NCI-H748 (cell line): ENCODE measurements at regions not wholly inside any gene's neighbourhood (a gene's known extent, or its start where the extent isn't known, plus 50 kb on each side); places are given as distances from the start of the nearest gene placed in this dataset.
"Not testable (repeated sequence)": the region's sequence is repeated elsewhere in the genome, so short reads cannot be mapped to it uniquely, and the experiment has no call there.

ENCODE experiments used
- DNase-seq: peaks from one replicate; lab custom pipeline; 2025; ENCODE audit not compliant: unreplicated experiment; lab: John Stamatoyannopoulos, UW

DNA sequence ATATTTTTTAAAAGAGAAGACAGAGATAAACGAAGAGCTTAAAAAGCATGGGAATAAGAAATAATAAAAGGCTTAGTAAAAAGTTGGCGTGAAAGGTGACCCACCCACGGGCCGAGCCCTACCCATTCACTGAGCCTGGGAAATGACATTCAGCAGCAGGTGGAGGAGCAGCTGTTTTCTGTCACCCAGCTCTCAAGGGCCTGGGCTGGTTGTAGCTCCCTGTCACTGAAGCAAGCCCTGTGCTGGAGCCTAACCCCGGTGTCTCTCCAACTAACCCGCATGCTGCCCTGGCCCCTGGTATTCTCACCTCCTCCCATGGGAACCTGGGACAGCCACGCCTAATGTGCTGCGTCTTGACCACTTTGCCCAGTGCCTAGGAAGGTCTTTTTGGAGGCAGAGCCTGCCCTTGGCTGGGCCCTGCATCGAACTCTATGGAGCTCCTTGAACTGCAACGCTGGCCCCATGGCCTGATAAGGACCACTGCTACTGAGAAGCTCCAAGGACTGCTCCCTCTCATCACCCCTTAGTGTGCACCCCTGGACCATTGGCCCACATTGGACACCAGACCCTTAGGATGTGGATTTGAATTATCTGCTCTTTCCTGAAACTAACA lies 68.8 kb upstream of the IYD start:
- no peak for DNase-seq

DNA sequence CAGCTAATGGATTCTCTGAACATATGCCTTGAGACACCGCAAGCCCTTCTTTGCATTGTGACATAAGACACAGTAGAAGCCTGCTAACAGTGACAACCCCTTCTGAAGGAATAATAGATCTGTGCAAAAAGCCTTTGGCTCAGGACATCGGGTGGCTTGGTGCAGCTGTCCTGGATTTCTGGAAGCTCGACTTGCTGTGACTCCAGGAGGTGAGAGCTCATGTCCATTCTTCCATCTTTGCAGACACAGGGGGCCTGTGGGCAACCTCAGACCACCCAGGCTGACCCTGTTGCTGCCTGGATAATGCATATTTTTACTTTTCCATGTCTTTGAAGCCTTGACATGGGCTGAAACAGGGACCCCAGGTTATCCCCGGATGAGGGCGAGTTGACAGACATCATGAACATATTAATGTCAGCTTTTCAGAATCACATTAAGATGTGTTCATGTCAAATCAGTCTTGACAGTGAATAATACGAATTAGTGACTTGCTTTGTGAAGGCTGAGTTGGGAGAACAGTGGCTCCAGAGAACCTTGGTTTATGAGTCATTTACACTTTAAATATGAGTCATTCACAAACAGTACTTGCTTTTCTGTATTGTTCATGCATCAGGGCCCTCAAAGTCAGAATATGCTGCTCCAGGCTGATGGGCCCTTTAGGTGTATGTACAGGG lies 66.8 kb upstream of the IYD start:
- no peak for DNase-seq

DNA sequence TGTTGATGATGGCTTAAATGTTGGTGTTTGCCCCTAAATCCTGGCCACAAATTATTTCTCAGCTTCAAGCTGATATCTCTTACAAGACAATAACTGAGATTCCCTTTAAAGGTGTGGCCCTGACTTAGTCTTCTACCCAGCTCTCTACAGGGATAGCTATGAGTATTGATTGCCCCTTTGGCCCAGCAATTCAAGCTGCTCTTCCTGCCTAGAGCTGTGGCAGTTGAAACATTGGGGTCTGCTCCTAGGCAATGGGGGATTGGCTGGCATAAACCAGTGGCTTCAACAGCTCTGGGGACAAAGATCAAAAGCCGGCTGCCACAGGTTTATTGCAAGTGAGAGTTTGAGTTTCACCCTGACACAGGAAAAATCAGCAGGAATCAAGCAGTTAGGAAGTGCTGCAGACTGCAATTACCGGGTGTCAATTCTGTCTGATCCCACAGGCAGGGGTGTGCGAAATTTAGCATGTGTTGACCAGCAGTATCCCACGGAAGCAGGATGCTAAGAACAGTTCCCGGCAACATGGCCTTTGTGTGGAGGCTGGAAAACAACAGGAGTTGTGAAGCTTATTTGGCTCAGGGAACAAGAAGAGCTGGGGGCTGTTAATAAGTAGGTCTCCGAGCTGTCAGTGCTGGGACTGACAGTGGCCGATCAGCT lies 66.2 kb upstream of the IYD start:
- DNase-seq: no peak

DNA sequence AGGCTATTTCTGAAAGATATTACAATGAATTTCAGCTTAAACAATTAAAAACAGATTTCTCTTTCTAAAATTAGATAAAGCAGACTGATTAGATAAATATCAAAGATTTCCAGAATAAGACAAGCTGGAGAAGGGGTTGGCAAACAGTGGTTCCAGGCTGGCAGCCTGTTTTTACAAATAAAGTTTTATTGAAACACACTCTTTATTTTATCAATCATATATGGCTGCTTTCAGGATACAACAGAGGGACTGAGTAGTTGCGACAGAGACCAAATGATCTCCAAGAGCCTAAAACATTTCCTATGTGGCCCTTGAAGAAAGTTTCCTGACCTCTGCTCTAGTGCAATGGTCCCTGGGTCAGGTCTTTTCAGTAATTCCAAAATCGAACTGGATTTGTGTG lies 65.6 kb upstream of the IYD start:
- DNase-seq: no peak

DNA sequence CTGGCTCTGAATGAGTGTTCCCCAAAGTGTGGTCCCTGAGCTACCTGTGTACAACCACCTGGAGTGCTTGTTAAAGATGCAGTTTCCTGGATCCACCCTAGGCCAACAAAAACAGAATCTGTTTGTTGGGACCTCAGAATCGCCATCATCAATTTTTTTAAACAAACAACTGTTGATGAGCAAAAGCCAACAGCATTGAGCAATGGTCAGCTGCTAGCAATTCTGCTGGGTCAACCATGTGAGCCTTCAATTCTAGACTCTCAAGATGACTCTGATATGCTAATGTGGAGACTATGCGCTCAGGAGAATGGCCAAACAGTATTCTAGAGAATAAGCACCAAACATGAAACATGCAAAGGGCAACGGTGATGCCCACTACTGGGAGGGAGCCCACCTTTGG lies 64.4 kb upstream of the IYD start:
- no peak for DNase-seq

GRCh38 chr6:150306290-150306689 lies 62.5 kb upstream of the IYD start:
- DNase-seq: no peak

- DNase-seq: no peak
Measured at GRCh38 chr6:150307520-150307919, 61.3 kb upstream of the IYD start.

DNA sequence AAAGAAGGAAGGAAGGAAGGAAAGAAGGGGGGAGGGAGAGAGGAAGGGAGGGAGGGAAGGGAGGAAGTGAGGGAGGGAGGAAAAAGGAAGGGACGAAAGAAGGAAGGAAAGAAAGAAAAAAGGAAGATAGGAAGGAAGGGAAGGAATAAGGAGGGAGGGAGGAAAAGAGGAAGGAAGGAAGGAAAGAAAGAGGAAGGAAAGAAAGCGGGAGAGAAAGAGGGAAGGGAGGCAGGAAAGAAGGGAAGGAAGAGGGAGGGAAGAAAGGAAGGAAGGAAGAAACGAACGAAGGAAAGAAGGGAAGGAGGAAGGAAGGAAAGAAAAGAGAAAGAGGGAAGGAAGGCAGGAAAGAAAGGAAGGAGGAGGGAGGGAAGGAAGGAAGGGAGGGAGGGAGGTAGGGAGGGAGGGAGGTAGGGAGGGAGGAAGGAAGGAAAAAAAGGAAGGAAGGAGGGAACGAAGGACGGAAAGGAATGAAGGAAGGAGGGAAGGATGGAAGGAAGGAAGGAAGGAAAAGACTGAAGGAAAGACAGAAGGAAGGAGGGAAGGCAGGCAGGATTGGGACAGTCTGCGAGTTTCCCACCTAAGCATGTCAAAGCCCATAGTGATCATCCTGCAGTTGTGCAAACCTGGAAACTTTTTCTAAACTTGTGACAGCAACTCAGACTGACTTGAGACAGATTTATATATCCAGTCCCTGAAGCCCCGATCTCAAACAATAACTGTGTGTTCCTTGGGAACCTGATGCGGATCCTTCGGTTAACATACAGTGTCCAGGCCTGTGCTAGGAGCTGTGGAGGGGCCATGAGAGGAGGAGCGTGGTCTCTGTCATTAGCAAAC lies 59.8 kb upstream of the IYD start:
- DNase-seq: no peak

GRCh38 chr6:150310539-150310938 lies 58.3 kb upstream of the IYD start:
- DNase-seq: no peak

DNA sequence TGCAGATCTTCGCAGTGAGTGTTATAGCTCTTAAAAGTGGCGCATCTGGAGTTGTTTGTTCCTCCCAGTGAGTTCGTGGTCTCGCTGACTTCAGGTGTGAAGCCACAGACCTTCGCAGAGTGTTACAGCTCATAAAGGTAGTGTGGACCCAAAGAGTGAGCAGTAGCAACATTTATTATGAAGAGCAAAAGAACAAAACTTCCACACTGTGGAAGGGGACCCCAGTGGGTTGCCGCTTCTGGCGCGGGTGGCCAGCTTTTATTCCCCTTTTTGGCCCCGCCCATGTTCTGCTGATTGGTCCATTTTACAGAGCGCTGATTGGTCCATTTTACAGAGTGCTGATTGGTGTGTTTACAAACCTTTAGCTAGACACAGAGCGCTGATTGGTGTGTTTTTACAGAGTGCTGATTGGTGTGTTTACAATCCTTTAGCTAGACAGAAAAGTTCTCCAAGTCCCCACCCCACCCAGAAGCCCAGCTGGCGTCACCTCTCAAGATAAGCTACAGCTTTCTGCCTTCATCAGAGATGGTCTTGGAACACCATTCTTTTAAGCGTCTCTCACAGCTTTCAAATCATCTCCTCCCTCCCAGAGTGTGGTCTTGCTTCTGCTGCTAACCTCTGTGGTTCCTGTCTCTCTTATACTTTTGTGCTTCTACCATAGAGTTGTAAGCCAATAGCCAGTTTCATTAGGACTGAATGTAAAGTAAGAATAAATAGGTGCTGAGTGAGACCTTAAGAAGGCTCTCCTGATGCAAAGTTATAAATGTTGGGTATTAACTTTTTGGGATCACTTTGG lies 57.5 kb upstream of the IYD start:
- not testable (repeated sequence) for DNase-seq

DNA sequence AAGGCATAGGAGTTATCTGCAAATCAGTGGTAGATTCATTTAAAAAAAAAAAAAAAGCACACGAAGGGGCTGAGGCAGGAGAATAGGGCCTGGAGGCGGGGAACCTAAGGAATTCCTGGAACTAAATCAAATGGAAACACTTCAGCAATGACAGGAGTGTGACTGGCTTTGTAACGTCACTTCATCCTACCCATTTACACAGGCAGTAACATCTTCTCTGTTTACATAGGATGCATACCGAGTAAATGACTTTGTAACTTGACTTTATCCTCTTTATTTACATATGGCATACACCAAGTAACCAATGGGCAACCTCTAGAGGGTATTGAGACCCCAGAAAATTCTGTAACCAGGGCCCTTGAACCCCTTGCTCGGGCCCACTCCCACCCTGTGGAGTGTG lies 56.4 kb upstream of the IYD start:
- no peak for DNase-seq

DNA sequence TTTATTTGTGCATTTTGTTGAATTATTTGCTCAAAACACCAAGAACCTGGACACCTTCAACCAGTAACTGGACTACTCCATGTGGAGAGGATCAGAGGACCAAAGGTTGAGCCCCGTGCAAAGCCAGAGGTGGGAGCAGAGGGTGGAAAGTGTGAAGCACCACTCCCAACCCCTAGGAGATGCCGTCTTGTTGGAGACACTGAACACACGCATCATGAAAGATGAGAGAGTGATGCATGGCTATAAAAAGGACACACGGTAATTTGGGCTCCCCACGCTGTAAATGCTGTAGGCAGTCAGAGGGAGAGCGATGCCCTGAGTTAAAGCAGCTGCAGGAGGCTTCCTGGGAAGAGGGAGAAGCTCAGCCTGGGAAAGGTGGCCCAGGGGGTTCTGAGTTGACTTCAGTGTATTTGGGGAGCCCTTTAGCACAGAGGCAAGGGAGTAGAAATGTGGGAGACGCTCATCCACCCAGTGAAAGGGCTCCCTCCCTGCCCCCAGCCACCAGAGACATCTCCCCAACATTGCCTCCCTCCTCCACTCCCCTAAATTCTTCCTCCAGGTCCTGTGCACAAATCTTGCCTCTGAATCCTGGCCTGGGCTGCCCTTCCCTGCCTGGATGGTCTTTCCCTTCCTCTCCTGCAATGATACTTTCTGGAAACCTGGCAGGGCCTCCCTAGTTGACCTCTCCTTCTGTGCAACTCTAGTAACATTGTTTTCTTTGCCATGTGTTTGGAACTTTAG lies 55.8 kb upstream of the IYD start:
- DNase-seq: peak; percentile 13

- no peak for DNase-seq
Measured at GRCh38 chr6:150313781-150314180, 55.0 kb upstream of the IYD start.

GRCh38 chr6:150314230-150315188 lies 54.3 kb upstream of the IYD start:
- no peak for DNase-seq

DNA sequence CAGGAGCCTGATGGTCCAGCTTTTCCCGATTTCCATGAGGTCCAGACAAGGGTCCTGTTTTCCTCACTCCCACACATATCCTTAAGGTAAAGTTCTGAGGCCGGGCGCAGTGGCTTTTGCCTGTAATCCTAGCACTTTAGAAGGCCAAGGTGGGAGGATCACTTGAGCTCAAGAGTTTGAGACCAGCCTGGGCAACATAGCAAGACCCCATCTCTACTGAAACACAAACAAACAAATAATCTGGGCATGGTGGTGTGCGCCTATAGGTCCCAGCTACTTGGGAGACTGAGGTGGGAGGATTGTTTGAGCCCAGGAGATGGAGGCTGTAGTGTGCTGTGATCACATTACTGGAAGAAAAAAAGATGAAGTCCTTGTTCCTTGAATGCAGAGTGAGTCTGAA lies 53.2 kb upstream of the IYD start:
- DNase-seq: no peak

GRCh38 chr6:150316936-150317335 lies 51.9 kb upstream of the IYD start:
- DNase-seq: no peak
